CD14-positive monocyte (primary cell): ENCODE measurements at regions not wholly inside any gene's neighbourhood (a gene's known extent, or its start where the extent isn't known, plus 50 kb on each side); places are given as distances from the start of the nearest gene placed in this dataset.
A peak's percentile ranks its signal among the peaks of the same experiment; 100 is the strongest.

ENCODE experiments used
- DNase-seq, 3 donors: peaks; one replicate each; pipeline ENCODE4 v3.0.0-alpha.2; 2011 to 2022
- H2AFZ ChIP-seq: 2 replicates; pipeline ENCODE4 v1.6.0; 2012; ENCODE audit warnings: mild to moderate bottlenecking, low read depth, low read length, inconsistent platforms; ENCODE audit not compliant: insufficient read depth, poor library complexity, severe bottlenecking
- H3K27ac ChIP-seq, 2 donors: 1 replicate in 1 of 2; 2 replicates in 1 of 2; pipeline ENCODE4 v1.5.1; 2012 to 2013; ENCODE audit warnings: low read length in 2 of 2, control low read depth in 1 of 2, inconsistent platforms in 1 of 2, low read depth in 1 of 2, mild to moderate bottlenecking in 1 of 2
- H3K27me3 ChIP-seq, 2 donors: one replicate each; pipeline versions ENCODE4 v1.6.0 to v1.6.1; 2011 to 2013; ENCODE audit warnings: low read length in 2 of 2; ENCODE audit not compliant: control insufficient read depth in 2 of 2, insufficient read depth in 2 of 2
- H3K36me3 ChIP-seq, 2 donors: replicated peaks in 1 of 2; 1 replicate in 1 of 2; 2 replicates in 1 of 2; pipeline versions ENCODE4 v1.5.1 to v1.6.1; 2012 to 2013; ENCODE audit warnings: low read length in 2 of 2, control low read depth in 1 of 2, inconsistent platforms in 1 of 2, mild to moderate bottlenecking in 1 of 2; ENCODE audit not compliant: insufficient read depth in 2 of 2, control insufficient read depth in 1 of 2
- H3K4me1 ChIP-seq, 2 donors: 1 replicate in 1 of 2; 2 replicates in 1 of 2; pipeline versions ENCODE4 v1.5.1 to v1.6.1; 2012 to 2013; ENCODE audit warnings: low read length in 2 of 2, control low read depth in 1 of 2, inconsistent platforms in 1 of 2, mild to moderate bottlenecking in 1 of 2, moderate library complexity in 1 of 2; ENCODE audit not compliant: insufficient read depth in 2 of 2, control insufficient read depth in 1 of 2
- H3K4me2 ChIP-seq: replicated peaks from 2 replicates; pipeline ENCODE3; 2012; ENCODE audit warnings: low read length, moderate library complexity, mild to moderate bottlenecking; ENCODE audit not compliant: poor library complexity, severe bottlenecking; ENCODE audit errors: extremely low read depth
- H3K4me3 ChIP-seq, 3 experiments: fragments of 200-600 bp in 1 of 3; sonication (generic) in 1 of 3; replicated peaks in 1 of 3; 1 replicate in 2 of 3; 2 replicates in 1 of 3; pipeline ENCODE4 v1.5.1; 2011 to 2013; ENCODE audit warnings: low read length in 3 of 3, mild to moderate bottlenecking in 3 of 3, control low read depth in 2 of 3, low read depth in 2 of 3, inconsistent platforms in 1 of 3, moderate library complexity in 1 of 3
- H3K79me2 ChIP-seq: 2 replicates; pipeline ENCODE4 v1.6.0; 2012; ENCODE audit warnings: mild to moderate bottlenecking, control low read depth, inconsistent platforms, low read length, moderate library complexity; ENCODE audit not compliant: insufficient read depth
- H3K9ac ChIP-seq: 2 replicates; pipeline ENCODE4 v1.6.0; 2017; ENCODE audit warnings: low read length, mild to moderate bottlenecking; ENCODE audit not compliant: insufficient read depth, poor library complexity, severe bottlenecking
- H3K9me3 ChIP-seq, 2 donors: replicated peaks in 1 of 2; 1 replicate in 1 of 2; 2 replicates in 1 of 2; pipeline versions ENCODE4 v1.5.1 to v1.6.1; 2012 to 2013; ENCODE audit warnings: low read length in 2 of 2, control low read depth in 1 of 2; ENCODE audit not compliant: control insufficient read depth in 1 of 2, insufficient read depth in 1 of 2
- H4K20me1 ChIP-seq: 2 replicates; pipeline ENCODE4 v1.6.0; 2012; ENCODE audit warnings: mild to moderate bottlenecking, low read length, control low read depth, moderate library complexity; ENCODE audit not compliant: insufficient read depth
- H3K27ac Mint-ChIP-seq, 7 donors: one replicate each; pipeline ENCODE4 v1.8.0; 2020; ENCODE audit warnings: mild to moderate bottlenecking in 7 of 7, mixed read lengths in 7 of 7, moderate library complexity in 6 of 7, inconsistent platforms in 2 of 7
- H3K27me3 Mint-ChIP-seq, 3 donors: one replicate each; pipeline ENCODE4 v1.8.0; 2021 to 2022; ENCODE audit warnings: low read depth in 3 of 3, mild to moderate bottlenecking in 3 of 3, mixed read lengths in 3 of 3, moderate library complexity in 3 of 3, inconsistent platforms in 1 of 3
- H3K36me3 Mint-ChIP-seq, 2 donors: one replicate each; pipeline ENCODE4 v1.8.0; 2020; ENCODE audit warnings: mixed read lengths in 2 of 2, inconsistent platforms in 1 of 2, mild to moderate bottlenecking in 1 of 2
- H3K4me1 Mint-ChIP-seq: one replicate; pipeline ENCODE4 v1.8.0; 2020; ENCODE audit warnings: mild to moderate bottlenecking, mixed read lengths
- H3K4me3 Mint-ChIP-seq, 2 donors: one replicate each; pipeline ENCODE4 v1.8.0; 2020; ENCODE audit warnings: mild to moderate bottlenecking in 2 of 2, mixed read lengths in 2 of 2, moderate library complexity in 1 of 2
- H3K9me3 Mint-ChIP-seq, 7 donors: one replicate each; pipeline ENCODE4 v1.8.0; 2020 to 2022; ENCODE audit warnings: mixed read lengths in 7 of 7, mild to moderate bottlenecking in 6 of 7, moderate library complexity in 6 of 7, inconsistent platforms in 2 of 7
- WGBS: methylation state at CpG from one replicate; pipeline ENCODE4 v1.1.5; 2013; ENCODE audit warnings: missing lambda C conversion rate; ENCODE audit not compliant: insufficient coverage; 5-methylcytosine and 5-hydroxymethylcytosine counted together
- intact Hi-C, 2 donors: fragments of 100-400 bp; cut with micrococcal nuclease; formaldehyde crosslinking; loops; one replicate each; pipeline versions ENCODE4 v1.15.0 to v1.15.1; 2023
- TF ChIP-seq, protein P1 (sequence below): fragments of 200-600 bp; IDR thresholded peaks from one replicate; pipeline ENCODE4 v1.8.0; 2022; ENCODE audit warnings: antibody characterized with exemption, mild to moderate bottlenecking

DNA sequence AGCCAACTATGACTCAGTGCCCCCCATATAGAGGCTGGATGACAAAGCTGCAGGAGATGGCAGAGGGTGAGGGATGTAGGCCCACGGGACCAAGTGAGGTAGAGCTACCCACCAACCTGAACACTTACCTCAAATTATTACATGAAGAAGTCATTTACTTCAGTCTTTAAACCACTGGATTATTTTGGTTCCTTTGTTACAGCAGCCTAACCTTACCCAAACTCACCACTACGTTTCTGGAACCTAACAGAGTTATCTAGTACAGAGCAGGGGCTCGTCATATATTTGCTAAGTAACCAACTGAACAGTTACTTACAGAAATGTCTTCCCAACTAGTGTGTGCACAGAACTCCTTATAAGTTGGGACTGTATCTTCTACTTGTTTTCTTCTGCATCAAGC lies 85.2 kb upstream of the IGF1 start:
- peaks cover 0 to 2% (median 2%) of the 10 kb centered on the region in 3 donors for H3K27me3 Mint-ChIP-seq
- no peak overlapping the region for H3K9ac ChIP-seq
- H2AFZ ChIP-seq: no peak overlapping the region
- H3K9me3 Mint-ChIP-seq: peaks cover 0 to 6% (median 0%) of the 10 kb centered on the region in 7 donors
- H3K4me3 Mint-ChIP-seq: no peak overlapping the region
- intact Hi-C loops: no loop called here
- no peaks in the 10 kb centered on the region for H3K9me3 ChIP-seq
- no peaks in the 10 kb centered on the region for H3K4me1 Mint-ChIP-seq
- H3K27me3 ChIP-seq: no peaks in the 10 kb centered on the region
- H3K36me3 Mint-ChIP-seq: no peaks in the 10 kb centered on the region
- H3K79me2 ChIP-seq: no peaks in the 10 kb centered on the region
- no peaks in the 10 kb centered on the region for H3K4me1 ChIP-seq
- peak overlapping the region in 1 of 7 donors; percentile 35 for H3K27ac Mint-ChIP-seq
- WGBS: 94% methylated on average over 3 of the region's 3 CpGs
- H3K4me3 ChIP-seq: no peak overlapping the region
- H3K4me2 ChIP-seq: no peak overlapping the region
- DNase-seq: no peak
- TF ChIP-seq, protein P1, sequence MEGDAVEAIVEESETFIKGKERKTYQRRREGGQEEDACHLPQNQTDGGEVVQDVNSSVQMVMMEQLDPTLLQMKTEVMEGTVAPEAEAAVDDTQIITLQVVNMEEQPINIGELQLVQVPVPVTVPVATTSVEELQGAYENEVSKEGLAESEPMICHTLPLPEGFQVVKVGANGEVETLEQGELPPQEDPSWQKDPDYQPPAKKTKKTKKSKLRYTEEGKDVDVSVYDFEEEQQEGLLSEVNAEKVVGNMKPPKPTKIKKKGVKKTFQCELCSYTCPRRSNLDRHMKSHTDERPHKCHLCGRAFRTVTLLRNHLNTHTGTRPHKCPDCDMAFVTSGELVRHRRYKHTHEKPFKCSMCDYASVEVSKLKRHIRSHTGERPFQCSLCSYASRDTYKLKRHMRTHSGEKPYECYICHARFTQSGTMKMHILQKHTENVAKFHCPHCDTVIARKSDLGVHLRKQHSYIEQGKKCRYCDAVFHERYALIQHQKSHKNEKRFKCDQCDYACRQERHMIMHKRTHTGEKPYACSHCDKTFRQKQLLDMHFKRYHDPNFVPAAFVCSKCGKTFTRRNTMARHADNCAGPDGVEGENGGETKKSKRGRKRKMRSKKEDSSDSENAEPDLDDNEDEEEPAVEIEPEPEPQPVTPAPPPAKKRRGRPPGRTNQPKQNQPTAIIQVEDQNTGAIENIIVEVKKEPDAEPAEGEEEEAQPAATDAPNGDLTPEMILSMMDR: no peak
- no peaks in the 10 kb centered on the region for H3K36me3 ChIP-seq
- no peaks in the 10 kb centered on the region for H4K20me1 ChIP-seq
- no peak overlapping the region for H3K27ac ChIP-seq

DNA sequence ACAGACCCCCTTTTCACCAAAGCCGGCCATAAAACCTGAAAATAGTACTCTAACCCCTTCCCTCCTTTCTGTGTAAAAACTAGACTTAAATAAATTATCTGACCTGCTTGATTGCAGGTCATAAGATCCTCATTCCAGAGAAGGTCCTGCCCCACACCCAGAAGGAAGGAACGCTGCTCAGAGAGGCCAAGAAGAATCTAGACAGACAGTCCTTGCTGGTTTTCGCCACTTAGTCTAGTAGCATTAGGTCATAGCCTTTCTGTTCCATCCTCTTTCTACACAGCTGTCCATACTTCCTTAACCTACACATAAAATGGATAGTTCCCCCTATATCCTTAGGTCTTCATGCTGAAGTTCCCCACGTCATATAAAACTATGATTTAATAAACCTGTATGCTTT lies 83.7 kb upstream of the IGF1 start:
- Histone ChIP-seq H3K36me3 (no peaks in the 10 kb centered on the region), H3K4me2 (no peak overlapping the region), H2AFZ (no peak overlapping the region), H3K4me3 (no peak overlapping the region), H3K27me3 (no peaks in the 10 kb centered on the region), H3K79me2 (no peaks in the 10 kb centered on the region), H3K9ac (no peak overlapping the region), H3K9me3 (no peaks in the 10 kb centered on the region), H4K20me1 (no peaks in the 10 kb centered on the region), H3K4me1 (no peaks in the 10 kb centered on the region), H3K27ac (no peak overlapping the region)
- peaks cover 0 to 6% (median 0%) of the 10 kb centered on the region in 7 donors for H3K9me3 Mint-ChIP-seq
- TF ChIP-seq, protein P1: no peak
- intact Hi-C loops: no loop called here
- no peak overlapping the region for H3K4me3 Mint-ChIP-seq
- 100% methylated on average over 1 of the region's 4 CpGs for WGBS
- peaks cover 0 to 6% (median 2%) of the 10 kb centered on the region in 3 donors for H3K27me3 Mint-ChIP-seq
- no peaks in the 10 kb centered on the region for H3K36me3 Mint-ChIP-seq
- no peak overlapping the region for H3K27ac Mint-ChIP-seq
- no peaks in the 10 kb centered on the region for H3K4me1 Mint-ChIP-seq
- no peak for DNase-seq
